Esophagus (tissue), 2 donors: ENCODE measurements at regions not wholly inside any gene's neighbourhood (a gene's known extent, or its start where the extent isn't known, plus 50 kb on each side); places are given as distances from the start of the nearest gene placed in this dataset.

Experiments used
- H3K27ac ChIP-seq, 2 donors: one replicate each; pipeline ENCODE4 v1.5.1; 2013; ENCODE audit warnings: low read depth in 2 of 2, mild to moderate bottlenecking in 2 of 2, inconsistent platforms in 1 of 2, low read length in 1 of 2, moderate library complexity in 1 of 2
- H3K27me3 ChIP-seq, 2 donors: one replicate each; pipeline ENCODE4 v1.6.1; 2013; ENCODE audit warnings: low read length in 2 of 2, control low read depth in 1 of 2, mild to moderate bottlenecking in 1 of 2; ENCODE audit not compliant: insufficient read depth in 2 of 2, control insufficient read depth in 1 of 2
- H3K36me3 ChIP-seq, 2 donors: one replicate each; pipeline ENCODE4 v1.6.1; 2013; ENCODE audit warnings: low read length in 1 of 2; ENCODE audit not compliant: control insufficient read depth in 2 of 2, insufficient read depth in 2 of 2
- H3K4me1 ChIP-seq, 2 donors: one replicate each; pipeline ENCODE4 v1.6.1; 2013; ENCODE audit warnings: low read length in 1 of 2; ENCODE audit not compliant: control insufficient read depth in 2 of 2, insufficient read depth in 2 of 2
- H3K4me3 ChIP-seq, 2 donors: one replicate each; pipeline ENCODE4 v1.5.1; 2013; ENCODE audit warnings: low read length in 2 of 2, mild to moderate bottlenecking in 2 of 2, low read depth in 1 of 2, moderate library complexity in 1 of 2
- H3K9me3 ChIP-seq, 2 donors: one replicate each; pipeline ENCODE4 v1.6.1; 2013; ENCODE audit warnings: mild to moderate bottlenecking in 2 of 2, low read depth in 1 of 2, low read length in 1 of 2, moderate library complexity in 1 of 2; ENCODE audit not compliant: control insufficient read depth in 2 of 2, insufficient read depth in 1 of 2
- WGBS, 2 donors: extraction: QIAGEN DNeasy Blood & Tissue Kit; methylation state at CpG; one replicate each; pipeline ENCODE4 v1.1.7; 2013; 5-methylcytosine and 5-hydroxymethylcytosine counted together
- donor health status: healthy with polysubstance abuse.
- donor health status: Bipolar disorder and iron deficiency.

GRCh38 chr3:162802228-162802965, 1305.8 kb downstream of the OTOL1 start:
- Histone ChIP-seq H3K9me3 (no peaks in the 10 kb centered on the region), H3K27ac (no peak overlapping the region), H3K27me3 (no peaks in the 10 kb centered on the region), H3K4me1 (no peaks in the 10 kb centered on the region), H3K4me3 (no peak overlapping the region), H3K36me3 (no peaks in the 10 kb centered on the region)
- WGBS, 2 donors = 80% methylated on average over 4 of the region's 4 CpGs; no CpG with 5 or more reads in 1 of the 2 donors

GRCh38 chr3:162810776-162811175, 1314.2 kb downstream of the OTOL1 start:
- no peaks in the 10 kb centered on the region for H3K4me1 ChIP-seq

DNA sequence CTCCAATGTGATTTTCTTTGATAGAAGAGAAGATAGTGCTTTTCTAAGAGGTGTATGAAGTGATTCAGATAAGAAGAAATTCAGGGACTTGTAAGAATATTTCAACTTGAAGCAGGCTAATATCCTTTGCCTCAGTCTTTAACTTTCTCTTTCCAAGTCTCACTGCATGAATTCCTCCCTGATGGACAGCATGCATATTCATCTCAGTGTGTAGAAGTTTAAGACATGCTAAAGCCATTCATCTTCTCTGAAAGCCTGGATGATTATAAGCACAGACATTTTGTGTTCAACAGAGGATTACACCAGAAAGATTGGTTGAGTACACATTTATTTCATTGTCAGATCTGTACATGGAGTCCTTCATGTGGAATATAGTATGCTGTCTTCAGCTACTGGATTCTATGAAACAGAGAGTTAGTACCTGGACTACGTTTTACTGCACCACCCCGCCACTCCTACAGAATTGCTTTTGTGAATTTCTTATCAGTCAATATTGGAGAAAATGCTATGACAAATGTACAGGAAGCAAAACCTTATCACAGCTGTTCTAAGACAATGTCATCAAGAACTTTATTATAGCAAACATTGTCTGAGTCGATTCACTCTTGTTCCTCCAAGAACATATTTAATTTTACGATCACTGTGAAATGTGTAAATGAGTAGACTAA, 1346.1 kb downstream of the OTOL1 start:
- Histone ChIP-seq H3K4me3 (no peak overlapping the region), H3K27me3 (no peaks in the 10 kb centered on the region), H3K9me3 (peaks cover 0 to 6% of the 10 kb centered on the region in 2 donors), H3K27ac (no peak overlapping the region), H3K36me3 (no peaks in the 10 kb centered on the region), H3K4me1 (no peaks in the 10 kb centered on the region)
- 74% methylated on average over 4 of the region's 4 CpGs; no CpG with 5 or more reads in 1 of the 2 donors for WGBS, 2 donors

More at GRCh38 chr3:162810776-162811175, 1314.2 kb downstream of the OTOL1 start:
- H3K36me3 ChIP-seq = no peaks in the 10 kb centered on the region
- no peak overlapping the region for H3K4me3 ChIP-seq
- H3K27me3 ChIP-seq = no peaks in the 10 kb centered on the region
- H3K9me3 ChIP-seq = no peaks in the 10 kb centered on the region
- no peak overlapping the region for H3K27ac ChIP-seq

GRCh38 chr3:162845918-162846317, 1349.3 kb downstream of the OTOL1 start:
- Histone ChIP-seq H3K9me3 (peaks cover 0 to 6% of the 10 kb centered on the region in 2 donors), H3K27ac (no peak overlapping the region), H3K36me3 (no peaks in the 10 kb centered on the region), H3K4me1 (no peaks in the 10 kb centered on the region), H3K27me3 (no peaks in the 10 kb centered on the region), H3K4me3 (no peak overlapping the region)
- 54% methylated on average over 6 of the region's 6 CpGs; no CpG with 5 or more reads in 1 of the 2 donors for WGBS, 2 donors

GRCh38 chr3:162847511-162847910, 1350.9 kb downstream of the OTOL1 start:
- Histone ChIP-seq H3K9me3 (peaks cover 0 to 6% of the 10 kb centered on the region in 2 donors), H3K4me3 (no peak overlapping the region), H3K4me1 (no peaks in the 10 kb centered on the region), H3K27ac (no peak overlapping the region), H3K36me3 (no peaks in the 10 kb centered on the region), H3K27me3 (no peaks in the 10 kb centered on the region)

- no peaks in the 10 kb centered on the region for H3K27me3 ChIP-seq
- WGBS, 2 donors = 85% methylated on average over 1 of the region's 1 CpG; no CpG with 5 or more reads in 1 of the 2 donors
- H3K4me1 ChIP-seq = no peaks in the 10 kb centered on the region
- no peak overlapping the region for H3K4me3 ChIP-seq
- H3K9me3 ChIP-seq = no peaks in the 10 kb centered on the region
- H3K36me3 ChIP-seq = no peaks in the 10 kb centered on the region
- no peak overlapping the region for H3K27ac ChIP-seq
Observed at GRCh38 chr3:162863579-162863978, 1367.0 kb downstream of the OTOL1 start.

GRCh38 chr3:162865466-162865865, 1368.9 kb downstream of the OTOL1 start:
- Histone ChIP-seq H3K27me3 (no peaks in the 10 kb centered on the region), H3K9me3 (no peaks in the 10 kb centered on the region), H3K27ac (no peak overlapping the region), H3K4me1 (no peaks in the 10 kb centered on the region), H3K4me3 (no peak overlapping the region), H3K36me3 (no peaks in the 10 kb centered on the region)
- 10% methylated on average over 1 of the region's 1 CpG; no CpG with 5 or more reads in 1 of the 2 donors for WGBS, 2 donors

DNA sequence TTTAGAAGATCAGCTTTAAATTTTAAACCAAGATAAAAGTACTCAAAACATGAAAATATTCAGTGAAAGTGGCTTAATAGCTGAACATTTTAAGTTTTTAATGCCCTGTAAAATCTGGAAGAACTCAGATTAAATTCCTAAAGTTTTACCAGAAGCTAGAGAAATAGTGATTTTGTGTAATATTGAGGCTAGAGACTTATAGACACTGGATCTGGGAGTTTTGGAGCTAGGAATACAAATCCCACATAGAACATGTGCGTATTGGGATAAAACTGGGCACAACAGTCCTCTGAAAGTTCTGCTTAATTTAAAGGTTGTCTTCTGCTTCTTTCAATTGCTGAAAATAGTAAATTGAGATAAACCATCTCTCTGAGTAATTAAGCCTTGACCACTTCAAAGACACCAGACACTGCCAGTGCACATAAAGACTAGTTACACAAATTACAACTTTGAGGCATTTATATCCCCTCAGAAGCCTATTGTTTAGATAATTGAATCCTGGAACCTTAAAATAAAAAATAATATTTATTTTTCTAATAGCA, 1382.5 kb downstream of the OTOL1 start:
- H3K27ac ChIP-seq = no peak overlapping the region
- no peaks in the 10 kb centered on the region for H3K36me3 ChIP-seq
- H3K27me3 ChIP-seq = no peaks in the 10 kb centered on the region
- H3K9me3 ChIP-seq = no peaks in the 10 kb centered on the region
- WGBS, 2 donors = 85% methylated on average over 1 of the region's 1 CpG; no CpG with 5 or more reads in 1 of the 2 donors
- H3K4me3 ChIP-seq = no peak overlapping the region
- H3K4me1 ChIP-seq = no peaks in the 10 kb centered on the region

GRCh38 chr3:162884373-162884772, 1387.8 kb downstream of the OTOL1 start:
- Histone ChIP-seq H3K9me3 (no peaks in the 10 kb centered on the region), H3K36me3 (no peaks in the 10 kb centered on the region)
- 64% methylated on average over 2 of the region's 2 CpGs; no CpG with 5 or more reads in 1 of the 2 donors for WGBS, 2 donors

More at GRCh38 chr3:162884373-162884772, 1387.8 kb downstream of the OTOL1 start:
- no peak overlapping the region for H3K27ac ChIP-seq
- no peaks in the 10 kb centered on the region for H3K27me3 ChIP-seq
- no peaks in the 10 kb centered on the region for H3K4me1 ChIP-seq
- H3K4me3 ChIP-seq = no peak overlapping the region
